Upper lobe of left lung (tissue), 4 donors: ENCODE measurements at regions not wholly inside any gene's neighbourhood (a gene's known extent, or its start where the extent isn't known, plus 50 kb on each side); places are given as distances from the start of the nearest gene placed in this dataset.

Experiments used
- POLR2AphosphoS5 ChIP-seq, 2 donors: sonication (generic); formaldehyde crosslinking; IDR thresholded peaks; one replicate each; pipeline ENCODE4 v1.5.1; 2017; ENCODE audit warnings: antibody characterized with exemption in 2 of 2
- TF ChIP-seq, protein P1 (sequence below), 6 experiments: fragments of 450-650 bp in 4 of 6; fragments of 200-600 bp in 2 of 6; sonication (generic) in 2 of 6; IDR thresholded peaks; one replicate each; pipeline ENCODE4 v1.5.1; 2016 to 2019; ENCODE audit warnings: antibody characterized with exemption in 6 of 6

DNA sequence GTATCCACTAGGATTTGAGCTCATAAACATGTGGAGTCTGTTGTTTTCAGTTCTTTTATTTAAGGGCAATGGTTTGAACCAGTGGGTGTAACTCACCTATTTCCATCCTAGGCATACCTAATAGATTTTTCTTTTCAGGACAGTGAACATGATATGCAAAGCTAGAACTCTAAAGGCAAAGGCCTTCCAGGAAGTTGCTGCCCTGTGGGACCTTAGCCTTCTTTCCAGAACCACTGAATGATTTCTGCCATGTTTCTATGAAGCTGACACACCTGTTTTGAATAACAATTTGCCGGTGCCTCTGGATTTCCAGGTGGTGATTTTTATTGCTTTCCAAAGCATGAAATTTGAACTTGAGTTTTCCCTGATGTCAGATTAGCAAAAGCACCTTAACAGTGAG, 372.9 kb upstream of the FAR2 start:
- TF ChIP-seq, protein P1, sequence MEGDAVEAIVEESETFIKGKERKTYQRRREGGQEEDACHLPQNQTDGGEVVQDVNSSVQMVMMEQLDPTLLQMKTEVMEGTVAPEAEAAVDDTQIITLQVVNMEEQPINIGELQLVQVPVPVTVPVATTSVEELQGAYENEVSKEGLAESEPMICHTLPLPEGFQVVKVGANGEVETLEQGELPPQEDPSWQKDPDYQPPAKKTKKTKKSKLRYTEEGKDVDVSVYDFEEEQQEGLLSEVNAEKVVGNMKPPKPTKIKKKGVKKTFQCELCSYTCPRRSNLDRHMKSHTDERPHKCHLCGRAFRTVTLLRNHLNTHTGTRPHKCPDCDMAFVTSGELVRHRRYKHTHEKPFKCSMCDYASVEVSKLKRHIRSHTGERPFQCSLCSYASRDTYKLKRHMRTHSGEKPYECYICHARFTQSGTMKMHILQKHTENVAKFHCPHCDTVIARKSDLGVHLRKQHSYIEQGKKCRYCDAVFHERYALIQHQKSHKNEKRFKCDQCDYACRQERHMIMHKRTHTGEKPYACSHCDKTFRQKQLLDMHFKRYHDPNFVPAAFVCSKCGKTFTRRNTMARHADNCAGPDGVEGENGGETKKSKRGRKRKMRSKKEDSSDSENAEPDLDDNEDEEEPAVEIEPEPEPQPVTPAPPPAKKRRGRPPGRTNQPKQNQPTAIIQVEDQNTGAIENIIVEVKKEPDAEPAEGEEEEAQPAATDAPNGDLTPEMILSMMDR (IDR thresholded peaks at IDR 0.05): no peak
- no peak for TF ChIP-seq POLR2AphosphoS5 (IDR thresholded peaks at IDR 0.05)
